NT2/D1 (cell line): ENCODE measurements at regions not wholly inside any gene's neighbourhood (a gene's known extent, or its start where the extent isn't known, plus 50 kb on each side); places are given as distances from the start of the nearest gene placed in this dataset.

Source experiments
- SUZ12 ChIP-seq: IDR thresholded peaks from 2 replicates; pipeline ENCODE4 v1.6.1; 2011; ENCODE audit not compliant: insufficient read length, insufficient read depth; ENCODE audit errors: extremely low read depth
- YY1 ChIP-seq: IDR thresholded peaks from 2 replicates; pipeline ENCODE4 v1.6.1; 2011; ENCODE audit not compliant: insufficient read length, insufficient read depth
- ZNF274 ChIP-seq: IDR thresholded peaks from 2 replicates; pipeline ENCODE4 v1.6.1; 2011; ENCODE audit warnings: mild to moderate bottlenecking, low read depth, low read length

- TF ChIP-seq SUZ12 (no peak), ZNF274 (no peak), YY1 (no peak)
Observed at GRCh38 chr10:20380401-20380800, 516.7 kb downstream of the NEBL start.
